GM19467 (cell line): ENCODE measurements at regions not wholly inside any gene's neighbourhood (a gene's known extent, or its start where the extent isn't known, plus 50 kb on each side); places are given as distances from the start of the nearest gene placed in this dataset.
"Not testable (repeated sequence)": the region's sequence is repeated elsewhere in the genome, so short reads cannot be mapped to it uniquely, and the experiment has no call there.

Source experiments
- ATAC-seq: cut with Tn5 transposase; IDR thresholded peaks from one replicate; pipeline ENCODE4 v1.9.1; 2021; ENCODE audit warnings: mild to moderate bottlenecking, moderate library complexity; ENCODE audit not compliant: unreplicated experiment

GRCh38 chr5:123940416-123940815 is 428.4 kb downstream of the CSNK1G3 start:
- ATAC-seq: no peak

- ATAC-seq: no peak
Observed at GRCh38 chr5:123937230-123937629, 425.3 kb downstream of the CSNK1G3 start.

GRCh38 chr5:123936548-123936947 is 424.6 kb downstream of the CSNK1G3 start:
- ATAC-seq: no peak

GRCh38 chr5:123933812-123934211 is 421.8 kb downstream of the CSNK1G3 start:
- ATAC-seq: not testable (repeated sequence)

- no peak for ATAC-seq
Observed at GRCh38 chr5:123929055-123929474, 417.1 kb downstream of the CSNK1G3 start.

GRCh38 chr5:123928401-123928800 is 416.4 kb downstream of the CSNK1G3 start:
- ATAC-seq: no peak

- no peak for ATAC-seq
Observed at GRCh38 chr5:123921193-123921592, 409.2 kb downstream of the CSNK1G3 start.

- ATAC-seq: no peak
Observed at GRCh38 chr5:123916345-123917121, 404.6 kb downstream of the CSNK1G3 start.

- ATAC-seq: no peak
Observed at GRCh38 chr5:123914333-123914732, 402.4 kb downstream of the CSNK1G3 start.

- no peak for ATAC-seq
Observed at GRCh38 chr5:123907349-123907748, 395.4 kb downstream of the CSNK1G3 start.

GRCh38 chr5:123906698-123907295 is 394.8 kb downstream of the CSNK1G3 start:
- ATAC-seq: no peak

- ATAC-seq: no peak
Observed at GRCh38 chr5:123885081-123885480, 373.1 kb downstream of the CSNK1G3 start.

- ATAC-seq: no peak
Observed at GRCh38 chr5:123882965-123883345, 371.0 kb downstream of the CSNK1G3 start.

- ATAC-seq: no peak
Observed at GRCh38 chr5:123882319-123882964, 370.5 kb downstream of the CSNK1G3 start.

- no peak for ATAC-seq
Observed at GRCh38 chr5:123881759-123882244, 369.8 kb downstream of the CSNK1G3 start.

GRCh38 chr5:123880875-123881274 is 368.9 kb downstream of the CSNK1G3 start:
- ATAC-seq: no peak

GRCh38 chr5:123879071-123879470 is 367.1 kb downstream of the CSNK1G3 start:
- no peak for ATAC-seq

GRCh38 chr5:123876276-123876790 is 364.4 kb downstream of the CSNK1G3 start:
- ATAC-seq: no peak

- no peak for ATAC-seq
Observed at GRCh38 chr5:123875561-123876275, 363.7 kb downstream of the CSNK1G3 start.

GRCh38 chr5:123874600-123875201 is 362.7 kb downstream of the CSNK1G3 start:
- no peak for ATAC-seq

- no peak for ATAC-seq
Observed at GRCh38 chr5:123873846-123874245, 361.9 kb downstream of the CSNK1G3 start.
